Hepatocyte (in vitro differentiated cells): ENCODE measurements at regions not wholly inside any gene's neighbourhood (a gene's known extent, or its start where the extent isn't known, plus 50 kb on each side); places are given as distances from the start of the nearest gene placed in this dataset.

Experiments used
- DNase-seq: peaks from one replicate; pipeline ENCODE4 v3.0.0-alpha.2; 2016; ENCODE audit warnings: low spot score
- H2AFZ ChIP-seq: fragments of 200-600 bp; sonication (generic); 2 replicates; pipeline ENCODE4 v1.6.0; 2016; ENCODE audit warnings: antibody characterized with exemption, mild to moderate bottlenecking
- H3K27ac ChIP-seq: fragments of 200-600 bp; sonication (generic); 2 replicates; pipeline ENCODE4 v1.5.1; 2016; ENCODE audit warnings: mild to moderate bottlenecking
- H3K27me3 ChIP-seq: fragments of 200-600 bp; sonication (generic); 2 replicates; pipeline ENCODE4 v1.6.1; 2016
- H3K36me3 ChIP-seq: fragments of 200-600 bp; sonication (generic); replicated peaks from 2 replicates; pipeline ENCODE4 v1.5.1; 2016; ENCODE audit warnings: low read depth; ENCODE audit not compliant: insufficient read depth
- H3K4me1 ChIP-seq: fragments of 200-600 bp; sonication (generic); 2 replicates; pipeline ENCODE4 v1.5.1; 2016; ENCODE audit warnings: mild to moderate bottlenecking, moderate library complexity; ENCODE audit not compliant: insufficient read depth
- H3K4me2 ChIP-seq: fragments of 200-600 bp; sonication (generic); 2 replicates; pipeline ENCODE4 v1.6.0; 2016
- H3K4me3 ChIP-seq: fragments of 200-600 bp; sonication (generic); 2 replicates; pipeline ENCODE4 v1.5.1; 2016; ENCODE audit warnings: mild to moderate bottlenecking
- H3K79me2 ChIP-seq: fragments of 200-600 bp; sonication (generic); 2 replicates; pipeline ENCODE4 v1.6.0; 2017; ENCODE audit warnings: mild to moderate bottlenecking
- H3K9me2 ChIP-seq: fragments of 200-600 bp; sonication (generic); replicated peaks from 2 replicates; pipeline ENCODE4 v1.6.0; 2017; ENCODE audit warnings: mild to moderate bottlenecking; ENCODE audit not compliant: insufficient read depth
- H3K9me3 ChIP-seq: fragments of 200-600 bp; sonication (generic); 2 replicates; pipeline ENCODE4 v1.5.1; 2016; ENCODE audit warnings: low read depth, mild to moderate bottlenecking
- H4K20me1 ChIP-seq: fragments of 200-600 bp; sonication (generic); 2 replicates; pipeline ENCODE4 v1.6.0; 2016; ENCODE audit warnings: mild to moderate bottlenecking; ENCODE audit not compliant: insufficient read depth, poor library complexity, severe bottlenecking
- EZH2 ChIP-seq: fragments of 200-600 bp; sonication (generic); IDR thresholded peaks from 2 replicates; pipeline ENCODE4 v1.6.1; 2016; ENCODE audit warnings: antibody characterized with exemption, mild to moderate bottlenecking, borderline replicate concordance
- EZH2phosphoT487 ChIP-seq: fragments of 200-600 bp; sonication (generic); IDR thresholded peaks from one replicate; pipeline ENCODE4 v1.6.1; 2018; ENCODE audit warnings: antibody characterized with exemption, mild to moderate bottlenecking, low read depth, moderate library complexity; ENCODE audit not compliant: unreplicated experiment, severe bottlenecking
- WGBS: methylation state at CpG from one replicate; pipeline ENCODE4 v1.1.6; 2016; ENCODE audit warnings: low lambda C conversion rate; ENCODE audit errors: missing lambda C conversion rate; 5-methylcytosine and 5-hydroxymethylcytosine counted together
- TF ChIP-seq, protein P1 (sequence below): fragments of 200-600 bp; sonication (generic); IDR thresholded peaks from 2 replicates; pipeline ENCODE4 v1.5.1; 2016; ENCODE audit warnings: antibody characterized with exemption, mild to moderate bottlenecking; ENCODE audit not compliant: poor library complexity

DNA sequence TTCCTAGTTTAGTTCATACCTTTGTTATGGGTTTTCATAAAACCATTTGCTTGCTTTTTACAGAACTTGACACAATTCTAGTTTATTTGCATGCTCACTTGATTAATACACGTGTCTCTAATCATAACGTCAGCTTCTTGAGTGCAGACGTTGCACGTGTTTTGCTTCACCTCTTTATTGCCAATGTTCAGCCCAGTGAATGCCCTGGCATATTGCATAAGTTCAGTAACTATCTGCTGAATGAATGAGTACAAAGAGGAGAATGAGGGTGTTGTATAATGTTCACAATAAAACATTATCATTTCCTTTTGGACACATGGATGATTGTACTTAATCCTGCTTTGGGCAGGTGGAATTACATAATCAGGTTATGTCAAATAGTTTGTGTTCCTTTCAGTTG lies 519.8 kb downstream of the HS3ST4 start:
- WGBS = 84% methylated on average over 4 of the region's 4 CpGs
- TF ChIP-seq EZH2 = no peak
- no peak for TF ChIP-seq EZH2phosphoT487
- TF ChIP-seq, protein P1, sequence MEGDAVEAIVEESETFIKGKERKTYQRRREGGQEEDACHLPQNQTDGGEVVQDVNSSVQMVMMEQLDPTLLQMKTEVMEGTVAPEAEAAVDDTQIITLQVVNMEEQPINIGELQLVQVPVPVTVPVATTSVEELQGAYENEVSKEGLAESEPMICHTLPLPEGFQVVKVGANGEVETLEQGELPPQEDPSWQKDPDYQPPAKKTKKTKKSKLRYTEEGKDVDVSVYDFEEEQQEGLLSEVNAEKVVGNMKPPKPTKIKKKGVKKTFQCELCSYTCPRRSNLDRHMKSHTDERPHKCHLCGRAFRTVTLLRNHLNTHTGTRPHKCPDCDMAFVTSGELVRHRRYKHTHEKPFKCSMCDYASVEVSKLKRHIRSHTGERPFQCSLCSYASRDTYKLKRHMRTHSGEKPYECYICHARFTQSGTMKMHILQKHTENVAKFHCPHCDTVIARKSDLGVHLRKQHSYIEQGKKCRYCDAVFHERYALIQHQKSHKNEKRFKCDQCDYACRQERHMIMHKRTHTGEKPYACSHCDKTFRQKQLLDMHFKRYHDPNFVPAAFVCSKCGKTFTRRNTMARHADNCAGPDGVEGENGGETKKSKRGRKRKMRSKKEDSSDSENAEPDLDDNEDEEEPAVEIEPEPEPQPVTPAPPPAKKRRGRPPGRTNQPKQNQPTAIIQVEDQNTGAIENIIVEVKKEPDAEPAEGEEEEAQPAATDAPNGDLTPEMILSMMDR = no peak
- H3K9me3 ChIP-seq = no peaks in the 10 kb centered on the region
- no peaks in the 10 kb centered on the region for H3K79me2 ChIP-seq
- H2AFZ ChIP-seq = no peak overlapping the region
- no peak for DNase-seq
- no peaks in the 10 kb centered on the region for H4K20me1 ChIP-seq
- no peak overlapping the region for H3K4me2 ChIP-seq
- no peaks in the 10 kb centered on the region for H3K27me3 ChIP-seq
- H3K4me3 ChIP-seq = no peak overlapping the region
- H3K27ac ChIP-seq = no peak overlapping the region
- H3K36me3 ChIP-seq = no peaks in the 10 kb centered on the region
- H3K4me1 ChIP-seq = no peaks in the 10 kb centered on the region
- H3K9me2 ChIP-seq = no peaks in the 10 kb centered on the region

DNA sequence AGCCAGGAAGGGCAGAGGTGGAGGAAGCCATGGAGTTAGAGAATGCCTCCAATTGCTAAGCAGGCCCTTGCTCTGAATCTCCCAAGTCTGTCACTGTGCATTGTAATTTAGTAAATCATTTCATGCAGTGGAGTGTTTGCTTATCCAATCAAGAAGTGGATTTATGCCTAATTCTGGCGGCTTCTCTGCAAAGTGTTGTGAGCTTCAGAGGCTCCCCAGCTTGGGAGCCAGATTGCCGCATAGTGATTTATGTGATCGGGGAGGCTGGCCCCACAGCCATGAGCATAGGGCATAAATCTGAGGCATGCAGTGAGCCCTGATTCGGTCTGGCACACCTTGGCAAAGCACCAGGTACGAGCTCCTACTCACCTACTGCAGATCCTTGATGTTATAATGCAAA lies 520.8 kb downstream of the HS3ST4 start:
- no peaks in the 10 kb centered on the region for H3K27me3 ChIP-seq
- H2AFZ ChIP-seq = no peak overlapping the region
- TF ChIP-seq EZH2phosphoT487 (no peak), EZH2 (no peak)
- TF ChIP-seq, protein P1 = no peak
- H3K9me2 ChIP-seq = no peaks in the 10 kb centered on the region
- 90% methylated on average over 5 of the region's 5 CpGs for WGBS
- H3K36me3 ChIP-seq = no peaks in the 10 kb centered on the region
- no peak for DNase-seq
- H3K4me2 ChIP-seq = no peak overlapping the region
- H3K27ac ChIP-seq = no peak overlapping the region
- H3K4me3 ChIP-seq = no peak overlapping the region
- H3K79me2 ChIP-seq = no peaks in the 10 kb centered on the region
- no peaks in the 10 kb centered on the region for H3K9me3 ChIP-seq
- H4K20me1 ChIP-seq = no peaks in the 10 kb centered on the region
- H3K4me1 ChIP-seq = no peaks in the 10 kb centered on the region

DNA sequence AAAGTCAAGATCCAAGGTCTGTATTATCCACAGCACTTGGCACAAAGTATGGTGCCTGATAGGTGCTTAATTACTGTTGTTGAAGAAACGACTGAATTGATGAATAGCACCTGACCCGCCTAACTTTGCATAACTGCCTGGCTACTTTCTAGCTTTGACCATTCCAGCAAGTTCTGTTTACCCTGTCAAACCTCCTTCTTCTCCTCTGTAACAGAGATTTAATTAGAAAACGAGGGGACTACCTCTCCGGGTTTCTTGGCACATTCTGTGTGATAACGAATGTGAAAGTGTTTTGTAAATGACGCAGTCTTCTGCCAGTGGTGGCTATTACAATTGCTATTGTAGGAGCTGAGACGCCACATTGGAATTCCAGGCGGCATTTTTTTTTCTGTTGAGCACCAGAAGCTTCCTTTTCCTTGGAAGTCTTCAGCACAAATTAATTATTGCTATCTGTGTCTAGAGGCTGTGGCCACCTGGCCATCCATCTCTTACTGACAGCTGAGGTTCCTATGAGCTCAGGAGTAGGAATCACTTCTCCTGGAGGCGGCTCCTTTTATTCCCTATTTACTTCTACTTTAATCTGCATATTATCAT lies 522.9 kb downstream of the HS3ST4 start:
- Histone ChIP-seq H3K79me2 (no peaks in the 10 kb centered on the region), H3K4me3 (no peak overlapping the region), H3K27me3 (no peaks in the 10 kb centered on the region), H3K9me2 (no peaks in the 10 kb centered on the region), H3K4me2 (no peak overlapping the region), H3K4me1 (no peaks in the 10 kb centered on the region), H3K9me3 (no peaks in the 10 kb centered on the region), H4K20me1 (no peaks in the 10 kb centered on the region), H2AFZ (no peak overlapping the region), H3K36me3 (no peaks in the 10 kb centered on the region), H3K27ac (no peak overlapping the region)
- DNase-seq = no peak
- 63% methylated on average over 9 of the region's 9 CpGs for whole genome bisulfite sequencing
- TF ChIP-seq EZH2phosphoT487 (no peak), EZH2 (no peak)
- TF ChIP-seq, protein P1 = no peak

DNA sequence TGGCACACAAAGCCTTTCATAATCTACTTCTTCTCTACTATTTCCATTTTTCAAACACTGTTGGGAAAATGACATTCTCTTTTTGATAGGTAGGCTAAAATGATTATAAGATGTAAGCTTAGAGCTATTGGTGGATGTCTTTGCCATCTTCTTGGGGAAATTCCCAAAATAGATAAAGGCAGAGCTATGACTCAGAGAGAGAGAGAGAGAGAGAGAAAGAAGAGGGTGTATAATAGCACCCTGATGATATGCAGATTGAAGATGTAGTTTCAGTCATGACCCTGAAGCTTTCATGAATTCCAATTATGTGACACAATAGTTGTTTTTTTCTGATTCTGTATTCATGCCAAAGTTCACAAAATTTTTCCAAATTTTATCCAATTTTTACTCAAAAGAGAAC lies 529.1 kb downstream of the HS3ST4 start:
- Histone ChIP-seq H3K4me2 (no peak overlapping the region), H3K27me3 (no peaks in the 10 kb centered on the region), H3K9me3 (no peaks in the 10 kb centered on the region), H3K4me3 (no peak overlapping the region), H4K20me1 (no peaks in the 10 kb centered on the region), H3K36me3 (no peaks in the 10 kb centered on the region), H2AFZ (no peak overlapping the region), H3K9me2 (no peaks in the 10 kb centered on the region), H3K4me1 (no peaks in the 10 kb centered on the region), H3K27ac (no peak overlapping the region), H3K79me2 (no peaks in the 10 kb centered on the region)
- TF ChIP-seq EZH2phosphoT487 (no peak), EZH2 (no peak)
- TF ChIP-seq, protein P1 = no peak
- no peak for DNase-seq
